ENCODE measurements at regions not wholly inside any gene's neighbourhood (a gene's known extent, or its start where the extent isn't known, plus 50 kb on each side); places are given as distances from the start of the nearest gene placed in this dataset.
A peak's percentile ranks its signal among the peaks of the same experiment; 100 is the strongest.

DNA sequence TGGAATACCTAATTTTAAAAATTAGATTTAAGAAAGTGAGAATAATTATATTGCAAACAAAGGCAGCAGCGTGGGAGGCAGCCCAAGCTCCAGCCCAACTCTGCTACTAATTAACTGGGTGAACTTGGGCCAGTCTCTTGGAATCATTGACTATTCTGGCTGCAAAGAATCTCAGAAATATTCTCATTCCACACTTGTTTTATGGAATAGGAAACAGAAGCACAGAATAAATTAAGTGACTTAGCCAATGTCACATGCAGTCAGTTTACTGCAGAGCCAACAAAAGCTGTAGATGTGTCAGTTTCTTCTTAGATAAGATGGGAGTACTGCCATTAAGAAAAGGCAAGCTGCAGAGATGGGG is 132.6 kb upstream of the FAM9B start:
- Histone ChIP-seq H3K9me3 (ENCODE audit: control insufficient read depth, insufficient read depth, low read length) (peaks cover 11% of the 10 kb centered on the region), H3K36me3 (ENCODE audit: control insufficient read depth, insufficient read depth, low read length) (no peaks in the 10 kb centered on the region), H2BK120ac (ENCODE audit: low read depth, low read length) (peak overlapping the region; percentile 50), H3K14ac (replicated peaks; ENCODE audit: low read depth, low read length) (0 out of 2 replicates have a peak overlapping the region, but pooled peaks have one; percentile 1), H3K4me1 (ENCODE audit: control insufficient read depth, insufficient read depth, low read length) (peaks cover 5% of the 10 kb centered on the region), H3K23ac (ENCODE audit: low read depth, low read length) (no peak overlapping the region), H3K27me3 (ENCODE audit: control insufficient read depth, insufficient read depth, low read length) (no peaks in the 10 kb centered on the region), H2AFZ (replicated peaks; ENCODE audit: low read length, poor library complexity) (no peak overlapping the region), H3K4me2 (ENCODE audit: low read depth, low read length) (no peak overlapping the region), H2AK5ac (ENCODE audit: low read depth, low read length) (no peak overlapping the region), H4K91ac (ENCODE audit: insufficient read depth, low read depth, low read length) (peak overlapping the region; percentile 61), H4K8ac (ENCODE audit: low read depth in 2 of 2, low read length in 2 of 2) (peak overlapping the region; percentile 50 to 83; a peak in 3 of 4 replicates), H3K4ac (ENCODE audit: low read depth, low read length) (peak overlapping the region; percentile 58; the same call in 1 of the 2 replicates), H3K27ac (ENCODE audit: insufficient read depth, low read length) (no peak overlapping the region), H3K9ac (ENCODE audit: low read depth, low read length) (no peak overlapping the region), H3K79me1 (ENCODE audit: low read depth in 1 of 2, low read length in 2 of 2) (no peaks in the 10 kb centered on the region), H3K4me3 (ENCODE audit: insufficient read depth, low read depth, low read length) (no peak overlapping the region), H2BK5ac (ENCODE audit: low read depth, low read length, poor library complexity, severe bottlenecking) (peak overlapping the region; percentile 29), H4K20me1 (ENCODE audit: insufficient read depth, low read length) (no peaks in the 10 kb centered on the region), H3K9me1 (ENCODE audit: insufficient read depth, low read length) (0 out of 2 replicates have a peak, but pooled peaks cover 3% of the 10 kb centered on the region), H3K56ac (ENCODE audit: extremely low read depth, insufficient read depth, low read length) (no peak overlapping the region), H3K18ac (ENCODE audit: low read depth, low read length) (peak overlapping the region; percentile 14; the same call in 1 of the 2 replicates), H4K5ac (ENCODE audit: low read depth, low read length) (peak overlapping the region; percentile 48; the same call in 1 of the 2 replicates), H2BK15ac (ENCODE audit: low read depth, low read length) (peak overlapping the region; percentile 26; the same call in 1 of the 3 replicates), H2AK9ac (replicated peaks; ENCODE audit: low read depth, low read length, poor library complexity) (no peak overlapping the region), H2BK20ac (ENCODE audit: low read depth, low read length) (peak overlapping the region; percentile 57; the same call in 1 of the 2 replicates)
- no TSS peak for BruUV-seq (replicated peaks)
- no peak for TF ChIP-seq RCOR1 (IDR thresholded peaks at IDR 0.05; ENCODE audit: insufficient replicate concordance, low read length)
- no peak for TF ChIP-seq CEBPB (IDR thresholded peaks at IDR 0.05; ENCODE audit: low read depth, low read length)
- TF ChIP-seq RFX5 (IDR thresholded peaks at IDR 0.05; ENCODE audit: low read depth, low read length): no peak
- no peak for TF ChIP-seq CHD1 (IDR thresholded peaks at IDR 0.05; ENCODE audit: low read depth, low read length)
- TF ChIP-seq MXI1 (IDR thresholded peaks at IDR 0.05; ENCODE audit: borderline replicate concordance, low read depth, low read length): no peak
- TF ChIP-seq, protein P1, sequence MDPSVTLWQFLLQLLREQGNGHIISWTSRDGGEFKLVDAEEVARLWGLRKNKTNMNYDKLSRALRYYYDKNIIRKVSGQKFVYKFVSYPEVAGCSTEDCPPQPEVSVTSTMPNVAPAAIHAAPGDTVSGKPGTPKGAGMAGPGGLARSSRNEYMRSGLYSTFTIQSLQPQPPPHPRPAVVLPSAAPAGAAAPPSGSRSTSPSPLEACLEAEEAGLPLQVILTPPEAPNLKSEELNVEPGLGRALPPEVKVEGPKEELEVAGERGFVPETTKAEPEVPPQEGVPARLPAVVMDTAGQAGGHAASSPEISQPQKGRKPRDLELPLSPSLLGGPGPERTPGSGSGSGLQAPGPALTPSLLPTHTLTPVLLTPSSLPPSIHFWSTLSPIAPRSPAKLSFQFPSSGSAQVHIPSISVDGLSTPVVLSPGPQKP (IDR thresholded peaks at IDR 0.05; ENCODE audit: borderline replicate concordance, low read depth, low read length): no peak
- TF ChIP-seq NFE2L2 (IDR thresholded peaks at IDR 0.05; ENCODE audit: low read depth, low read length): no peak
- TF ChIP-seq MAZ (IDR thresholded peaks at IDR 0.05; ENCODE audit: borderline replicate concordance, low read depth, low read length): no peak
- in situ Hi-C loops (cut with MboI; ENCODE audit: low sequenced_read_pairs): no loop called here
- ChIA-PET CTCF (no interaction called here), POLR2A (ENCODE audit: unreplicated experiment) (interaction anchor here (0.5 kb wide), 1 partner anchor 296 kb away, joined by 4 read pairs; no protein-coding TSS in a partner anchor)
- ATAC-seq (ENCODE audit: low read depth) (no peak), DNase-seq (no peak)
- no CpG with 5 or more reads among the region's 1 CpG for WGBS, 2 experiments (ENCODE audit: extremely low coverage in 2 of 2, insufficient read length in 1 of 2)
- dilution Hi-C loops (cut with HindIII; ENCODE audit: low sequenced_read_pairs, unreplicated experiment): no loop called here
- intact Hi-C loops (cut with micrococcal nuclease): no loop called here

Measured in IMR-90 (cell line).